GM10248 (cell line): ENCODE measurements at regions not wholly inside any gene's neighbourhood (a gene's known extent, or its start where the extent isn't known, plus 50 kb on each side); places are given as distances from the start of the nearest gene placed in this dataset.
A peak's percentile ranks its signal among the peaks of the same experiment; 100 is the strongest.

ENCODE experiments used
- CTCF ChIA-PET: fragments of 300-600 bp; sonication (Branson Sonifier 250); formaldehyde crosslinking; extraction: SDS; loops from one replicate; lab custom pipeline; 2021; ENCODE audit warnings: antibody characterized with exemption; lab: Yijun Ruan, JAX
- POLR2A ChIA-PET: fragments of 350-650 bp; sonication (Branson Sonifier 250); formaldehyde crosslinking; extraction: SDS; loops from one replicate; lab custom pipeline; 2020; ENCODE audit warnings: antibody characterized with exemption; lab: Yijun Ruan, JAX
- DNase-seq: peaks from one replicate; pipeline ENCODE4 v3.0.0; 2012; ENCODE audit errors: extremely low spot score
- CTCF ChIP-seq: IDR thresholded peaks from 2 replicates; pipeline ENCODE4 v1.5.1; 2012; ENCODE audit warnings: mild to moderate bottlenecking, low read depth; ENCODE audit errors: extremely low read depth, missing control alignments, control extremely low read depth

GRCh38 chr3:9301091-9301490 is 51.6 kb upstream of the SRGAP3 start:
- POLR2A ChIA-PET, result no interaction called here
- no peak for TF ChIP-seq CTCF
- no peak for DNase-seq
- CTCF ChIA-PET, result interaction anchor here (1.0 to 6.6 kb wide), 7 partner anchors 8 to 329 kb away, joined by 3 to 142 read pairs (median 9); no protein-coding TSS in a partner anchor

GRCh38 chr3:9301798-9302197 is 52.4 kb upstream of the SRGAP3 start:
- no peak for TF ChIP-seq CTCF
- ChIA-PET CTCF (interaction anchor here (0.7 to 6.6 kb wide), 35 partner anchors 9 to 533 kb away, joined by 3 to 142 read pairs (median 4); partner anchors contain the start of genes OXTR and SRGAP3), POLR2A (no interaction called here)
- DNase-seq, result no peak

GRCh38 chr3:9302425-9303181 is 53.2 kb upstream of the SRGAP3 start:
- ChIA-PET CTCF (interaction anchor here (0.7 to 6.6 kb wide), 33 partner anchors 10 to 534 kb away, joined by 3 to 142 read pairs (median 4); partner anchors contain the start of genes OXTR and SRGAP3), POLR2A (no interaction called here)
- DNase-seq, result peak; percentile 83
- TF ChIP-seq CTCF, result peak; percentile 85

GRCh38 chr3:9308298-9308990 is 54.4 kb upstream of the THUMPD3 start:
- POLR2A ChIA-PET, result no interaction called here
- CTCF ChIA-PET, result interaction anchor here (0.8 to 1.0 kb wide), 4 partner anchors 19 to 337 kb away, joined by 3 read pairs; no protein-coding TSS in a partner anchor
- no peak for TF ChIP-seq CTCF
- DNase-seq, result no peak

- DNase-seq, result no peak
- CTCF ChIA-PET, result interaction anchor here (1.7 to 6.6 kb wide), 4 partner anchors 7 to 338 kb away, joined by 4 to 45 read pairs (median 5); no protein-coding TSS in a partner anchor
- no peak for TF ChIP-seq CTCF
- POLR2A ChIA-PET, result no interaction called here
Observed at GRCh38 chr3:9310043-9310442, 52.8 kb upstream of the THUMPD3 start.

- no peak for DNase-seq
- no peak for TF ChIP-seq CTCF
- POLR2A ChIA-PET, result no interaction called here
- CTCF ChIA-PET, result interaction anchor here (1.9 to 6.6 kb wide), 3 partner anchors 8 to 339 kb away, joined by 4 to 45 read pairs (median 6); no protein-coding TSS in a partner anchor
Observed at GRCh38 chr3:9311228-9311627, 51.6 kb upstream of the THUMPD3 start.
